KMS-11 (cell line): ENCODE measurements at regions not wholly inside any gene's neighbourhood (a gene's known extent, or its start where the extent isn't known, plus 50 kb on each side); places are given as distances from the start of the nearest gene placed in this dataset.
"Not testable (repeated sequence)": the region's sequence is repeated elsewhere in the genome, so short reads cannot be mapped to it uniquely, and the experiment has no call there.

Experiments used
- H2AFZ ChIP-seq: fragments of 200-600 bp; sonication (generic); 2 replicates; pipeline ENCODE4 v1.6.1; 2016; ENCODE audit warnings: antibody characterized with exemption, mixed run types, low read depth
- H3K27ac ChIP-seq: fragments of 200-600 bp; sonication (generic); 2 replicates; pipeline ENCODE4 v1.6.1; 2016; ENCODE audit warnings: mild to moderate bottlenecking, mixed run types
- H3K27me3 ChIP-seq: fragments of 200-600 bp; sonication (generic); 2 replicates; pipeline ENCODE4 v1.6.1; 2017; ENCODE audit warnings: mild to moderate bottlenecking, low read depth, mixed run types, moderate library complexity; ENCODE audit not compliant: insufficient read depth
- H3K36me3 ChIP-seq: fragments of 200-600 bp; sonication (generic); 2 replicates; pipeline ENCODE4 v1.6.1; 2017; ENCODE audit warnings: mild to moderate bottlenecking, mixed run types; ENCODE audit not compliant: insufficient read depth
- H3K4me1 ChIP-seq: fragments of 200-600 bp; sonication (generic); 2 replicates; pipeline ENCODE4 v1.6.1; 2016; ENCODE audit warnings: mild to moderate bottlenecking, low read depth, mixed run types; ENCODE audit not compliant: poor library complexity, severe bottlenecking
- H3K4me2 ChIP-seq: fragments of 200-600 bp; sonication (generic); 2 replicates; pipeline ENCODE4 v1.7.0; 2016; ENCODE audit warnings: mild to moderate bottlenecking, mixed run types
- H3K4me3 ChIP-seq: fragments of 200-600 bp; sonication (generic); IDR thresholded peaks from 2 replicates; pipeline ENCODE4 v1.6.1; 2017; ENCODE audit warnings: low read depth, low read length, mixed read lengths; ENCODE audit not compliant: insufficient read depth
- H3K79me2 ChIP-seq: fragments of 200-600 bp; sonication (generic); 2 replicates; pipeline ENCODE4 v1.6.1; 2016; ENCODE audit warnings: low read depth, mixed run types; ENCODE audit not compliant: insufficient read depth
- H3K9ac ChIP-seq: fragments of 200-600 bp; sonication (generic); 2 replicates; pipeline ENCODE4 v1.6.1; 2016; ENCODE audit warnings: mild to moderate bottlenecking, mixed run types
- H4K20me1 ChIP-seq: fragments of 200-600 bp; sonication (generic); 2 replicates; pipeline ENCODE4 v1.6.1; 2016; ENCODE audit warnings: mild to moderate bottlenecking, mixed run types; ENCODE audit not compliant: insufficient read depth
- TF ChIP-seq, protein P1 (sequence below): fragments of 200-600 bp; sonication (generic); conservative IDR thresholded peaks from 2 replicates; pipeline ENCODE4 v1.6.1; 2017; ENCODE audit warnings: low read depth, mild to moderate bottlenecking, antibody characterized with exemption, low read length, moderate library complexity, mixed read lengths

DNA sequence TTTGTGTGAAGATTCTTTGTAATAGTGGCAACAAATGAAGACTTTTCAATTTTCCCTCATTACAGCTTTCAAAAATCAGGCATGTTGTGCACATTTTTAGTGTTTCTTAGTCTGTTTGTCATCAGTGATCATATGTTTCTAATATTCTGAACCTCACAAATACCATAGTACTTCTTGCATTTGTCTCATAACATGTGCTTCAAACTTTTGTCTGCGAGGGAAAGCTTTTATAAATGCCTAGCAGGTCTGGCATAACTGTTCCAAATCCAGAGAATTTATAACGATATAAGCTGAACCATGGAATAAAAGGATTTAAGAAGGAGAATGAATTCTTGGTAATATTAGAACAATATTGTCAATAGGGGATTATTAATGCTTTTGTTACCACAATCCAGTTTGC lies 670.2 kb downstream of the RFPL4B start:
- H3K27ac ChIP-seq: no peak overlapping the region

DNA sequence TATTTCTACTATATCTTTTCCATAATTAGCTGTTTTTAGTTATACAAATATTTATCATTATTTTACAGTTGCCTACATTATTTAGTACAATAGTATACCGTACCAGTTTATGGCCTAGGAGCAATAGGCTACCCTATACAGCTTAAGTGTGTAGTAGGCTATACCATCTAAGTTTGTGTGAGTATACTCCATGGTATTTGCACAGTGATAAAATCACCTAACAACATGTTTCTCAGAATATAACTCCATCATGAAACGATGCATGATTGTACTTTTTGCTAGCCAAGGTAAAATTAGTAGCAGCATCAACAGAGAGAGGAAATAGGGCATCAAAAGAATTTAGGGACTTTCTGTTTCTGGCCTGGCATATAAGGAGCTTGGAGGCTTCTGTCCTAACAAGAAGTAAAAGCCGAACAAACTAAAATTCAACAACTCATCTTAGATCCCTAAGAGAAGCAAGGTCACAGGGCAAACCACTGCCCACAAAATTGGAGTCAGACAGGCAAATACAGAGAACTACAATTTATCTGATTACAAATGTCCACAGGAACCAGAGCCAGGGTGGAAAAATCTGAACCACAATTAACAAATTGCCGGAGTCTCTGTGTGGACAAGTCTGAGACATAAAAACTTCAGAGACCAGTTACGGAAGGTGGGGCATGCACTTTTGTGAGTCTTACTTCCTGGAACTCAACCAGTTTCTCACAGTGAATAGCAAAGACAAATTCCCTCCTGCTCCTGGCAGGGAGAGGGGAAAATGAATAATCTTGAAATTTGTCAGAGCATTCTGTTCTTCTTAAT lies 671.4 kb downstream of the RFPL4B start:
- Histone ChIP-seq H3K79me2 (no peaks in the 10 kb centered on the region), H3K36me3 (no peaks in the 10 kb centered on the region), H3K27me3 (no peaks in the 10 kb centered on the region), H3K4me3 (no peak overlapping the region), H3K9ac (no peak overlapping the region), H3K4me1 (no peaks in the 10 kb centered on the region), H3K4me2 (no peak overlapping the region), H2AFZ (no peak overlapping the region), H3K27ac (no peak overlapping the region), H4K20me1 (no peaks in the 10 kb centered on the region)
- TF ChIP-seq, protein P1, sequence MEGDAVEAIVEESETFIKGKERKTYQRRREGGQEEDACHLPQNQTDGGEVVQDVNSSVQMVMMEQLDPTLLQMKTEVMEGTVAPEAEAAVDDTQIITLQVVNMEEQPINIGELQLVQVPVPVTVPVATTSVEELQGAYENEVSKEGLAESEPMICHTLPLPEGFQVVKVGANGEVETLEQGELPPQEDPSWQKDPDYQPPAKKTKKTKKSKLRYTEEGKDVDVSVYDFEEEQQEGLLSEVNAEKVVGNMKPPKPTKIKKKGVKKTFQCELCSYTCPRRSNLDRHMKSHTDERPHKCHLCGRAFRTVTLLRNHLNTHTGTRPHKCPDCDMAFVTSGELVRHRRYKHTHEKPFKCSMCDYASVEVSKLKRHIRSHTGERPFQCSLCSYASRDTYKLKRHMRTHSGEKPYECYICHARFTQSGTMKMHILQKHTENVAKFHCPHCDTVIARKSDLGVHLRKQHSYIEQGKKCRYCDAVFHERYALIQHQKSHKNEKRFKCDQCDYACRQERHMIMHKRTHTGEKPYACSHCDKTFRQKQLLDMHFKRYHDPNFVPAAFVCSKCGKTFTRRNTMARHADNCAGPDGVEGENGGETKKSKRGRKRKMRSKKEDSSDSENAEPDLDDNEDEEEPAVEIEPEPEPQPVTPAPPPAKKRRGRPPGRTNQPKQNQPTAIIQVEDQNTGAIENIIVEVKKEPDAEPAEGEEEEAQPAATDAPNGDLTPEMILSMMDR: no peak

More for the DNA sequence above, 670.2 kb downstream of the RFPL4B start:
- no peak overlapping the region for H3K4me3 ChIP-seq
- H3K4me1 ChIP-seq: no peaks in the 10 kb centered on the region
- H4K20me1 ChIP-seq: no peaks in the 10 kb centered on the region
- H3K36me3 ChIP-seq: no peaks in the 10 kb centered on the region
- H3K27me3 ChIP-seq: no peaks in the 10 kb centered on the region
- H2AFZ ChIP-seq: no peak overlapping the region
- no peak overlapping the region for H3K9ac ChIP-seq
- no peaks in the 10 kb centered on the region for H3K79me2 ChIP-seq
- no peak overlapping the region for H3K4me2 ChIP-seq
- TF ChIP-seq, protein P1: no peak

DNA sequence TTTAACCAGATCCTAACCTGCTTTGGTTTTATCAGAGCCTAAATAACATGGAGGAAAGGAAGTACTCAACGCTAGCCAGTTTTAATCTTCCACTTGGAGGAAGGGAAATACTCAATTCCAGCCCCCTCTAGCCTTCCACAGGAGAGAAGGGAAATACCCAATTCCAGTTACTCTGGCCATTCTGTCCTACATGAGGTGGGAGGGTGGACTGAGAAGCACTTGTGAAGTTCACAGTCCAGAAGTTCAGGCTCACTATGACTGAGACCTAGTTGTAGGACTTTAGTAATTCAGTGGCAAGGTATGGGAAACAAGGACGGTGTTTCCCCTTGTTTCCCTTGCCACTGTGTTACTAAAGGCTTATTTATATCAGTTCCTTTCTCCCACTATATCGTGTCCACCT lies 672.0 kb downstream of the RFPL4B start:
- no peaks in the 10 kb centered on the region for H3K27me3 ChIP-seq
- TF ChIP-seq, protein P1: no peak
- H3K4me1 ChIP-seq: no peaks in the 10 kb centered on the region
- no peaks in the 10 kb centered on the region for H4K20me1 ChIP-seq
- no peak overlapping the region for H3K4me3 ChIP-seq
- no peak overlapping the region for H3K4me2 ChIP-seq
- no peak overlapping the region for H3K9ac ChIP-seq
- H3K27ac ChIP-seq: no peak overlapping the region
- no peaks in the 10 kb centered on the region for H3K79me2 ChIP-seq
- H2AFZ ChIP-seq: no peak overlapping the region
- H3K36me3 ChIP-seq: no peaks in the 10 kb centered on the region

DNA sequence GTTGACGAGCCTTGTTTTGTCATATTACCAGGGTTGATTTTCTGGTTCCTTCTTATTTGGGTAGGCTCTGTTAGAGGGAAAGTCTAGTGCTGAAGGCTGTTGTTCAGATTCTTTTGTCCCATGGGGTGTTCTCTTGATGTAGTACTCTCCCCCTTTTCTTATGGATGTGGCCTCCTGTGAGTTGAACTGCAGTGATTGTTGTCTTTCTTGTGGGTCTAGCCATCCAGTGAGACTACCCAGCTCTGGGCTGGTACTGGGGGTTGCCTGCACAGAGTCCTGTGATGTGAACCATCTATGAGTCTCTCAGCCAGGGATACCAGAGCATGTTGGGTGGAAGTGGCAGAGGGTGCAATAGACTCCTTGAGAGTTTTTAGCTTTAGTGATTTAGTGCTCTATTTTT lies 680.6 kb downstream of the RFPL4B start:
- Histone ChIP-seq H3K27me3 (no peaks in the 10 kb centered on the region), H2AFZ (no peak overlapping the region), H3K36me3 (no peaks in the 10 kb centered on the region), H3K79me2 (no peaks in the 10 kb centered on the region), H3K9ac (no peak overlapping the region), H3K4me2 (no peak overlapping the region), H3K4me1 (no peaks in the 10 kb centered on the region), H3K4me3 (no peak overlapping the region), H3K27ac (no peak overlapping the region), H4K20me1 (no peaks in the 10 kb centered on the region)
- TF ChIP-seq, protein P1: no peak

DNA sequence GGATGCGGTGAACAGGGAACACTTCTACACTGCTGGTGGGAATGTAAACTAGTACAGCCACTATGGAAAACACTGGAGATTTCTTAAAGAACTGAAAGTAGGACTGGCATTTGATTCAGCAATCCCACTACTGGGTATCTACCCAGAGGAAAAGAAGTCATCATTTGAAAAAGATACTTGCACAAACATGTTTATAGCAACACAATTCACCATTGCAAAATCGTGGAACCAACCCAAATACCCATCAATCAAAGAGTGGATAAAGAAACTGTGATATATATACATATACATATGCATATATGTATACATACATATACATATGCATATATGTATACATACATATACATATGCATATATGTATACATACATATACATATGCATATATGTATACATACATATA lies 682.0 kb downstream of the RFPL4B start:
- H3K9ac ChIP-seq, H3K36me3 ChIP-seq, H3K4me2 ChIP-seq, H3K79me2 ChIP-seq, H2AFZ ChIP-seq, H3K4me3 ChIP-seq, H3K27me3 ChIP-seq, H3K27ac ChIP-seq, H4K20me1 ChIP-seq, H3K4me1 ChIP-seq: not testable (repeated sequence)
